HG02642 (cell line): ENCODE measurements at regions not wholly inside any gene's neighbourhood (a gene's known extent, or its start where the extent isn't known, plus 50 kb on each side); places are given as distances from the start of the nearest gene placed in this dataset.
"Not testable (repeated sequence)": the region's sequence is repeated elsewhere in the genome, so short reads cannot be mapped to it uniquely, and the experiment has no call there.

Source experiments
- ATAC-seq: cut with Tn5 transposase; IDR thresholded peaks from one replicate; pipeline ENCODE4 v1.9.1; 2021; ENCODE audit warnings: mild to moderate bottlenecking; ENCODE audit not compliant: unreplicated experiment, poor library complexity

DNA sequence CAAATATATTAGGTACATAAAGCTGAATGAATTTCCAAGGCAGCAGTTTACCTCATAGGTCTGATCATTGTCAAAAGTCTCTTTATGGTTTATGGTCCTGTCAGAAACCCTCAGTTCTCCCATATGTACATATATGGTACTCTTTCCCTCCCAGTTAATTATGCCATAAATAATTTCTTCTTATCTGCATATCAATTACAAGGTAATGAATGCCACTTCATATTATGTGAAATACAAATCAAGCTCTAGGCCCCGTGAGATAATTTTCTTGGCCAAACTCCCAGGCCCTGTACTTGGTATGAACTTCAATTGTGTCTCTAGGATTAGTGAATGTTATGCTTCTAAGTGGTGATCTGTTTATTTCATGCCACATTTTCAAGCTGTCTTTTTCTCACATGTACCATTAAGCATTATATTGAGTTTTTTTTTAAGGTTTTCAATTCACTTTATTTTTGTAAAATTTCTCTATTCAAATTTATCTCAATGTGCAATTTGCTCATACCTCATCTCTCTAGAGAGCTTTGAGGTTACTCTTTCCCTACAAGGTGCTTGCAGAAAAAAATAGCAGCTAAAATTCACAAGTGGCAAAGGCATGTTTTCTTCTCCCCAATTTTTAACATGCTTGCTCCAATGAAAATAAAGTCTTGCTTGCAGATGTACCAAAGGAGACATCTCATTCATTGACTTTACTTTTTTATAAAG is 430.6 kb upstream of the VRK2 start:
- no peak for ATAC-seq

DNA sequence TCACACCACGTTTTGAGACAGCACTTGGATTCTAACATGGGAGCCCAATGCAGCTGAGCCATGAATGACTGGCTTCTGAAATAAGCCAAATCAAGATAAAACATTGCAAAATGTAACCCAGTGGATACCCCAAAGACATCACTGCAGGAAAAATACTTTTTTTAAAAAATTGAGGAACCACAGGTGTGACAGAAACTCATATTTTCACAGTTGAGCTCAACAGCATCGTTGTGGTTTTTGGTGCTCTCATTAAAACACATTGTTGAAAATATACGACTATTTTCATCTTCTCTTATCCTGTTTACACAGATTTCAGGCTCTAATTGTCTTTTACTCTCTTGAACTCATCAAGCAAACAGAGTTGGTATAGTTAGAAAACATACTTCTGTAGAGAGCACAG is 429.3 kb upstream of the VRK2 start:
- no peak for ATAC-seq

DNA sequence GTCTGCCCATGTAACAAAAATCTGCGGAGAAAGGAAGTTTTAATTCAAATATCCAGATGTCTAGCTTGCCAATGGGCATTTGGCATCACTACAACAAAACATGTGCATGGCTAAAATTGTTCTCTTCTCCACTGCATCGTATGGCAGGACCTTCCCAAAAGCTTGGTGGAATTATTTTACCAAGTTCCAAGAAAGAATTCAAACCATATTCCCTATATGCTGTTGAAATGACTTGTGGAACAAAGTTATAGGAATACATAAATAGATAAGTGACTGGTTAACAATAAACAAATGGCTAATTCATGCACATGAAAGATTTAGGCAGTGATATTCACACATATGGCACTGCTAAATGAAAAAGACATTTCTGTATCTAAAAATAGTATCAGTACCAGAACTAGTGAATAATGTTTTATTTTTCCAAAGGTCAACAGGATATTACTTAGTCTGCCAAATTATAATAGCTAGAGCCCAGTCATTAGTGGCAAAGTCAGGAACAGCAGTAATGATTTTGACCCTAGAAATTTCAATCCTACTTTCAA is 425.4 kb upstream of the VRK2 start:
- no peak for ATAC-seq

DNA sequence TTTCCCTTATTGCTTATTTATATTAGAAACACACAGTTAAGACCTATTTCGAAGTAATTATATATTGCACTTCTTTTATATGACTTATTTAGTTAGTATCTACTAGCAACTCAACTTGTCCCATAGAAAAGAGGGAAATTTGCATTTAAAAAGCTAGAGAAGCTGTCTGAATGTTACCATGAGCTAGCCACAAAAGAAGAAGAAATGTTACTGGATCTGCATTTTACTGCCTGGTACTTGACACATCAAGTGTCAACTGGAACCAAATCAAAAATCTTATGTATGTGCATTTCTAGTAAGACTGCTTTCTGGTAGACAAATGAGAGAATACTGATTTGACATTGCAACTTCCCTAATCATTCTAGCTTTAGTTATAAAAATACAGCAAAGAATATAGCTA is 424.6 kb upstream of the VRK2 start:
- ATAC-seq = no peak

DNA sequence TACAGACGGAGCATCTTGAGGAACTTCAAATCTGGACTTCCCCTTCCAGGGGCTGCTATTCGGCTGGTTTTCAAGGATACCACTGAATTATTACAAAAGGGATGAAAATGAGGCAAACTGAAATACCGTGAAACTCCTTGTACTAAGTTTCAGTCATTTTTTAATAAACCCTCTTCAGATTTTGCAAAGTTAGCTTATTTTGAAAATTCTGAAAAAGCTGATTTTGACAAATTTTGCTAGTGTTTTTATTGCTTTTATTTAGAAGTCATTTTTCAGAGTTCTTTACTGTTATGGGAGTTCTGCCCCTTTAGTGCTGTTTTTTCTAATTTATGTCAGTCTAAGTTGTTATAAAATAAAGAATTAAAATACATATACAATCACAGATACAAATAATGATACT is 390.4 kb upstream of the VRK2 start:
- no peak for ATAC-seq

DNA sequence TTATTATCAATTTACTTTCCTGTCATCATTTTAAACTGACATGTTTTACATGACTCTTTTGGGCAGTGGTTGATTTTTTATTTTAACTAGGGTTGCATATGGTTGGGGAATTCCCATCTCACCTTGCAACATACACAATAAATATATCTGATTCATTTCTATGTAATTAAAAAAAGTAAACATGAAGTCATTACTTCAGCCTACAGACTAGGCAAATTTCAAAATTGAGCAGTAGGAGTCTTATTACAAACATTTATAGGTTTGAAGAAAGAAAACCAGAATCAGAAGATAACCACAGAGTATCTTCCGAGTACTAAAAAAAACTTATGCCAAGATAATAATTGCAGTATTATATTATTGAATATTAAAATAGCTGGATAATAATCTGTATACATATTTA is 377.0 kb upstream of the VRK2 start:
- no peak for ATAC-seq

DNA sequence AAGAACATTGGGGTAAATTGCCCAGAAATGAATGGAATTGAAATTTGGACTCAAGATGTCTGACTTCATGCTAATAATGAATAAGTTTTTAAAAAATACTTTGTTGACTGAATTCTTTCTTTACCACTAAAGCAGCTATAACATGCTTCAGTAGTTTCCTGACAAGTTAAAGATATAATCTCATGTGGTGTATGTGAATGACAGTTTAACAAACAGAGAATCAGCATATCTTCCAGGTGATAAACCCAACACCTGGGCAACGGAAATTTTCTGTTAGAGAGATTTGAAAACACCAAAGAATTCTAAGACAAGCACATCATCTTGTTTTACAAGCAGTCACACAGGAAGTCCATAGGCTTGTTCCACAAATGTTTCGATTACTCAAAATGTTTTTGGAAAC is 372.6 kb upstream of the VRK2 start:
- ATAC-seq = no peak

DNA sequence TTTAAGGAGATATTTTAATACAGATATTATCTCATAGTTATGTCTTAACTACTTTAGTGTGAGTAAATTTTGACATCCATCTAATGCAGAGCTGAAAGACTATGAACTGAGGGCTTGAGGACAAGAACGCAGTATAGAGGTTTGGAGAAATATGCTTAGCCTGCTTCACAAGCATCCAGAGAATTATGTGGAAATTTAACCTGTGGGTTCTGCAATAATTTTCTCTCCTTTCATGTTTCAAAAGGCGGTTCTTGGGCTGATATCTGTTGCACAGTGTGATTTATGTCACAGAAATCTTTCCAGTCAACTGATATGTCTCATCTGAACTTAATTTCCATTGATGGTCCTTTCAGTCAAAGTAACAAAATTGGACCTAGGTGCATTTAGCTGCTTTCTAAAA is 371.9 kb upstream of the VRK2 start:
- ATAC-seq = no peak

DNA sequence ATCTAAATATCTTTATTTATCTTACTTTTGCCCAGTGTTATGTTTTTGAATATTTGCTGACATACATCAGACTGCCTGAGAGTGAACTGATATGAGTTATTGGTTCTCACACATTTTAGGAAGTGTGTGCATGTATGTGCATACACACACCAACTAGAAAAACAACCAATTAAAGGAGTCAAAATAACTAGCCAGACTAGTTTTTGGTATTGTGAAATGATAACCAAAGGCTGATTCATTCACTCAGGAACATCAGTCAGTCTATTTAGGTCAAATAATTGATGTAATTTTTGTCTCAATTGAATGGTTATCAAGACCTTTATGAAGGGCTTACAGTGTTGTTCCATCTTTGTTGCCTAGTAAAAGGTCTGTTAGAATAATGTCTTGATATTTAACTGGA is 369.3 kb upstream of the VRK2 start:
- ATAC-seq = no peak

DNA sequence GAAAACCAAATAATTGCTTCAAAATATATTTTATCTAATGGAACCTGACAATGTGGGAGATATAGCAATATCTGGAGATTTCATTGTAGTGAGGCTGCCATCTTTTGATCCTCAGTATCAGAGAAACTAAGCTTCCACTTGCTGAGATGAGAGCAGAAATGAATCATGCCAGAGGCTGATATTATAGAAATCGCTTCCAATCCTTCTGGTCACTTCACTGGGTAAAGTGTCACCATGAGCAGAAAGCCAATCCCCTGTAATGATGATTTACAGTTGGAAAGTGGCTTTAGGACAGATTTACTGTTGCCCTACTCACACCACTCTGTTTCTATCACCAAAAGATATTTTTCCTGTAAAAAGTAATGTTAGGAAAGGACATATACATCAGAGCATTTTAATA is 365.0 kb upstream of the VRK2 start:
- no peak for ATAC-seq

DNA sequence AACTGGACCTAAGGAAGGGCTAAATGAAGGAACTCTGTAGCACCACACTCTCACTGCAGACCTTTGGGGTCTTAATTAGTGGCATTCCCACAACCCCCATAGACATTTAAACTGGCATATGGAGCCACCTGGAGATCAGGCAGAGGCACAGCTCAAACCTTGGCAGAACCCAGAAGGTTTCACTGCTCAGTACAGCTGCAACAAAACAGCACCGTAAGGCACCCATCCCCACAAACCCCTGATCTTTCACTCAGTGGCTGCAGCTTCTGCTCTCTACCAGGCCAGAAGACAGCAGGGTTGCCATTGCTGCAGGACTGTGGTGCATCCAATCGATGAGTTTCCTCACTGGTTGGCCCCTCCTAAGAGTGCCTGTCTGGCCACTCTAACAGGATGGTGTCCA is 361.6 kb upstream of the VRK2 start:
- no peak for ATAC-seq

DNA sequence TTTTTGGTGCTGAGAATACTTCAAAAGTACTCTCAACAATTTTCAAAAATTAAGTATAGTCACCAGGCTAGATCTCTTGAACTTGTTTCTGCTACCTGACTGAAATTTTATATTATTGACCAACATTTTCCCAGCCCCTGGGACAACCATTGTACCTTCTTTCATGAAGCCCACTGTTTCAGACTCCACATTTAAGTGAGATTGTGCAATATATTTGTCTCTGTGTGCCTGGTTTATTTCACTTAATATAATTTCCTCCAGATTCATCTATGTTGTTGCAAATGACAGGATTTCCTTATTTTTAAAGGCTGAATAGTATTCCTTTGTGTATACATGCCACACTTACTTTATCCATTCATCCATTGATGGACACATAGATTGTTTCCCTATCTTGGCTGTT is 354.2 kb upstream of the VRK2 start:
- no peak for ATAC-seq

DNA sequence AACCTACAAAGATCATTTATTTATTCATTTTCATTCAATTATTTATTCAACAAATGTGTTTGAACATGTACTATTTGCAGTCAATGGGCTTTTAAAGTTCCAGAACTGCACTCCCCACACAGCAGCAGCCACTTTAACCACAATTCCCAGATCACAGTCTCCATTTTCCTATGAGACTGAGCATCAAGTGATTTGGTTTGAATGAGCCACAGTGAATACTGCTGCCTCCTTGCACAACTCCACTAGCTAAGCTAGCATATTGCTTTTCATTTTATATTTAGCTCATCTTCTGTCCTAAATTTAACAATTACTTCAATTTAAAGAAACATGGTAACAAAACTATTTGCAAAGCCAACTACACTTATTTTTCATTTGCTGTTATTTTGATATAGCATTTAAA is 353.4 kb upstream of the VRK2 start:
- ATAC-seq = no peak

DNA sequence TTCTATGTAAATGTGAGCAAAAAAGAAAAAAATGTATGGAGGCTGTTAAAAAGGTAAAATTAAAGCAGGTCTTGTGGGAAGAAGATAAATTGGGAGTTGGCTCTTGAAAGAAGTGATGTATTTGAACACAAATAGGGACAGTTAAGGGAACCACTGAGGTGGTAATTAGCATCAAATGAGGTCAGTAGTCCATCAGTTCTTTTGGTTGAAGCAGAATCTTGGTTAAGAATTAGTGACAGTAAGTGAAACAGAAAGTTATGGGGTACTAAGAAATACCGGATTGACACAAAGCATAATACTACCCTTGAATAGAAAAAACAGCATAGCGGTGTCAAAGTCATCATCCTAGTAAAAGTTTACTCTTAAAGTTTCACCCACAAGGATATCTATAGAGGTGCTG is 352.6 kb upstream of the VRK2 start:
- ATAC-seq = no peak

DNA sequence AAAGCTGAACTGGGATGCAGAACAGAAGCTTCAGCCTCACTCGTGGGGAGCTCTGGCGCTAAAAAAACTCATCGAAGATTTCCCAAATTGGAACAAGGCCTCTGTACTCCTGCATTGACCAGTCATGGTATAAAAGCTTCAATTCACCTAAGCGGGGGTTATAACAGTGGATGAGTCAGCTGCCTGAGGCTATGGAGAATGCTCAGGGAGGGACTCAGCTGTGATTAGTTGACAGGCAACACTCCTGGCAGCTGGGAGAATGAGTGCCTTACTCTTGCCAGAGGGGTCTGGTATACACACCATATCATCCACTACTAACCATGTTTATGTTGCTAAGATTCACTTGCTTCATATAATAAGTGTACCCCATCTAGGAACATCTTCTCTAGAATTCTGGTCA is 350.6 kb upstream of the VRK2 start:
- no peak for ATAC-seq

DNA sequence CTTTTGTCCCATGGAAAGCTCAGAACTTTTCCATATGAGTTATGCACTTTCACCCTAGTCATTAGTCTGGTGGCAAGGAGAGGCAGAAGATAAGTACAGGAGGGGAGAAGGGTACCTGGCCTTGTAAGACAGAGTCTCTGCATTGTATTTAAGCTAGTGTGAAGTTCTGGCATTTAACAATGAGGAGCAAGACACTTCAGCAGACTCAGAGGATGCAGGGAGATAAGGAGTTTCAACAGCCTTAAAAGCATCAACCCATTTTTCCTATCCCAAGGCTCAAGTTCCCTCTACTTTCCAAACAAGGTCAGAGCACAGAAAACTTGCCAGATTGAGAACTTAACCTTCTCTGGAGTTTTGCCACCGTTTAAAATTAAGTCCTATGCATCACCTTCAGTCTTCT is 348.2 kb upstream of the VRK2 start:
- ATAC-seq = no peak

DNA sequence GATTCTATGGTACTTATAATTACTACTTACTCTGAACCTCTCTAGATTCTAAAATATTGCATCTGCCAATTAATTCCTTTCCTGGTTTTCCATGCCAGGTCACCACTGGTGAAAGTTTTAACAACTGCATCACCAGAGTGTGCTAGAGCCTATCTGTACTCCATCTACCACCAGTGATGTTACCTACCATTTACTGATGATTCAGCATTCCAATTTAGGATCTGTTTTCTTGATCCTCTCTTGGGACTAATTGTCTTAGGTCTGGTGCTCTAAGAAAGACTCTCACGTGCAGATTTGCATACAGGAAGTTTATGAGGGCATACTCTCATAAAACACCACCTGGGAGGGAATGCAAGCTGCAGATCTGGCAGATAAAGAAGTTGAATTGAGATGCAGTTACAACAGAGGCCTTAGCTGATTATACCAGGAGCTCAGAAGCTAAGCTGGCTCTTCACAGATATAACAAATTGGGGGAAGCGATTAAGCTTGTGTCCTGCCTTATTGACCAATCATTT is 347.6 kb upstream of the VRK2 start:
- no peak for ATAC-seq

DNA sequence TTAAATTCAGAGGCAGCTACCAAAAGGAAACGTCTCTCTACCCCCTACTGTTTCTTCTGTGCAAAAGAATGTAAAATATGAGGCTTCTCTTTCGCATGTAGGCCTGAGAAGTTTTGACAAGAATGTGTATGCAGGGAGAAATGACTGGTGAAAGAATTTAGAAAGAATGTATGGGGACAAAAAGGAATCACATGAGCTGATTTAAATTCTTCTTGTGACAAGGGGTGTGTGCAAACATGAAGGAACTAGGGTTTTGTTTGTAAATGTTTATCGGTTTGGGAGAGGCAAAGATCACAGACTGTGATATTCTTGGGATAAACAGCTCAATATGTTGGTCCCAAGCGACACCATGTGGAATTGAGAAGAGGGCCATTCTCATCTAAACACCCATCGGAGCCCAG is 345.2 kb upstream of the VRK2 start:
- no peak for ATAC-seq

DNA sequence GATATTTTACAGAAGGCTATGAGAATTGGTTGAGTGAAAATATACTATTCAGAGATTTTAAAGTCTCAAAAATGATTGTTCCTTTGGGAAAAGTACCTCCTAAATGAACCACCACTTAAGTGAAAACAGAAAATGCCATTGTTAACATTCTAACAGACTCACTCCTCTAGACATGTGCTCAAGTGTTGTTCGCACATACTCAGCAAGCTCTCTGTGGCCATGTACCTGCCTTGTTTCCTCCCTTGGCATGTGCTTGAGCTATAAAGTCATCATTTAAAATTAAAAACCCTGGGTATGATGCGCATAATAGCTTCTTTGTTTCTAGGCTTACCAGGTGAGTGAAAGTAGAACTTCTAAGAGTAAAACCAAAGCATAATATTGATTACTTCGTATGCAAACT is 343.2 kb upstream of the VRK2 start:
- no peak for ATAC-seq

DNA sequence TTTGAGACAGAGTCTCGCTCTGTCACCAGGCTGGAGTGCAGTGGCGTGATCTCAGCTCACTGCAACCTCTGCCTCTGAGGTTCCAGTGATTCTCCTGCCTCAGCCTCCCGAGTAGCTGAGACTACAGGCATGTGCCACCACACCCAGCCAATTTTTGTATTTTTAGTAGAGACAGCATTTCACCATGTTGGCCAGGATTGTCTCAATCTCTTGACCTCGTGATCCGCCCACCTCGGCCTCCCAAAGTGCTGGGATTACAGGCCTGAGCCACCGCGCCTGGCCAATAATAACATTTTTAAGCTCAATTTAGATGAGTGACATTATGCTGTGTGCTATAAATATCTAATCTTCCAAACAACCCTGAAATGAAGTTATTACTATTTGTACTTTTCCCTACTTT is 338.8 kb upstream of the VRK2 start:
- ATAC-seq = not testable (repeated sequence)

DNA sequence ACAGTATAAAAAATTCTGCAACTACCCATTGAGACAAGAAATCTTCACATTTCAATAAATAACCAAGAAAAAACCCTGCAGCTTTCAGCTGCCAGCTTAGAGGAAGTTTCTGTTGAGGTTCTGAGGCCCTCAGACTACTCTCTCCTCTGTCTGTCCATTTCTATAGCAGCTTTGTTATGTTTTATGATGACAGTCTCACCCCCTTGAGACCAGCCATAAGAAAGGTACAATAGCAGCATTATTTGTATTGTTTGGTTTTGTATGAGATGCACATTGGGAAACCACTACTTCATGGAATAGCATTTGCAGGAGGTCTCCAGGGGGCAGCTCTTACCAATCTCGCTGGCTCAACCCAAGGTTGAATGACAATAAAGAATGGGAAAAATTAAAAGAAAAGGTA is 334.6 kb upstream of the VRK2 start:
- no peak for ATAC-seq
